ENCODE measurements at regions not wholly inside any gene's neighbourhood (a gene's known extent, or its start where the extent isn't known, plus 50 kb on each side); places are given as distances from the start of the nearest gene placed in this dataset.

DNA sequence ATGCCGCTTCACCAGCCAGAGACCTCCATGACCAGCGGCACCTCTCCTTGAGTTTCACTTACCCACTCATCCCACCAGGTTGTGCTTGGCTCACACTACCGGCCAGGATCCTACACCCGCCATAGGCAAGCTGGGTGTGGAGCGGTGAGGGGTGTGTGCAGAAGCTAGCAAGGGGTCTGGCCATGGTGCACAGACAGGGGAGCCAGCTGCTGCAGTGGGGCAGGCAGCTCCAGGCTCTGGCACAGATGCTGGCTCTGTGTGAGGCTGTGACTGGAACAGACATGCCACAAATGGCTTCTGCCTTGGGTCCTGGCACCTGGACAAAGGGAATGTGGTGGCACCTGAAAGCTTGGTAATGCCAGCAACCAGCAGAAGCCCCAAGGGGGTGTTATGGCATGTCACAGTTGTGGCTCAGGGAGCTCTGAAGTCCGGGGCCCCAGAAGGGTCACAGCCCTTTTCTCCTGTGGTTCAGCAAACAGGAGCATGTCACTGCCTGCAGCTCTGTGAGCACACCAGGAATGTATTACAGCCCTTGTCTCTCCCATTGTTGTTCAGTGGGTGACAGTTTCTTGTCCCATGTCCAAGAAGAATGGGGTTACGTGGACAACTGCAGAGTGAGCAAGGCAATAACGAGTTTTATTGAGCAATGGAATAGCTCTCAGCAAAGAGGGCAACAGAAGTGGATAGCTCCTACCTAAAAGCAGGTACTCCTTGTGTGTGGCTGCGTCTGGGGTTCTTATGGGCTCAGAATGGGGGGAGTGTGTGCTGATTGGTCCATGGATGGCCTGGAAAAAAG is 2791.0 kb upstream of the PCDH20 start:
- no peak for DNase-seq
- H3K9me3 ChIP-seq (replicated peaks; ENCODE audit: control insufficient read depth, low read depth, low read length) = no peaks in the 10 kb centered on the region
- WGBS (ENCODE audit: insufficient coverage) = 96% methylated on average over 7 of the region's 9 CpGs

DNA sequence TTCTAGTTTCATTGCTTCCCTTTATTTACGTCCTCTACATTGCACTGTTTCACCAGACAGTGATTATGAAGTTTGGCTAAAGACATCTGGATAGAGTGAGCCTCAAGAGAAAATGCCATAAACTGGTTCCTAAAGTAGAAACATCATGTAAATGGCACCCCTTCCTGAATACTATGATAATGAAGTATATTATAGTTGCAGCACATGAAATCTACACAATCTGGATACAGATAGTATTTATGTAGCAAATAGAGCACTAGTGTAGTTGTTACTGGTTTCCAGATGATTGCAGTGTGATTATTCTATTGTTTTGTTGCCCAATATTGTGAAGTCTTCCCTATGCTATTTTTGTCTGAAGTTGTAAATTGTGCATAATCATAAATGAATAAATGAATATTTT is 2786.9 kb upstream of the PCDH20 start:
- Histone ChIP-seq H3K4me3 (ENCODE audit: low read length) (no peak overlapping the region), H3K27ac (ENCODE audit: low read length) (no peak overlapping the region), H3K4me1 (ENCODE audit: control insufficient read depth, insufficient read depth, low read length) (no peaks in the 10 kb centered on the region), H3K27me3 (ENCODE audit: control insufficient read depth, insufficient read depth, low read length) (no peaks in the 10 kb centered on the region), H3K36me3 (ENCODE audit: control insufficient read depth, insufficient read depth, low read length) (no peaks in the 10 kb centered on the region), H3K9me3 (replicated peaks; ENCODE audit: control insufficient read depth, low read depth, low read length) (no peaks in the 10 kb centered on the region)
- no peak for DNase-seq
- WGBS (ENCODE audit: insufficient coverage) = no CpG with 5 or more reads among the region's 1 CpG

More for the DNA sequence above, 2791.0 kb upstream of the PCDH20 start:
- no peaks in the 10 kb centered on the region for H3K27me3 ChIP-seq (ENCODE audit: control insufficient read depth, insufficient read depth, low read length)
- H3K4me1 ChIP-seq (ENCODE audit: control insufficient read depth, insufficient read depth, low read length) = no peaks in the 10 kb centered on the region
- H3K4me3 ChIP-seq (ENCODE audit: low read length) = no peak overlapping the region
- H3K36me3 ChIP-seq (ENCODE audit: control insufficient read depth, insufficient read depth, low read length) = no peaks in the 10 kb centered on the region
- no peak overlapping the region for H3K27ac ChIP-seq (ENCODE audit: low read length)

DNA sequence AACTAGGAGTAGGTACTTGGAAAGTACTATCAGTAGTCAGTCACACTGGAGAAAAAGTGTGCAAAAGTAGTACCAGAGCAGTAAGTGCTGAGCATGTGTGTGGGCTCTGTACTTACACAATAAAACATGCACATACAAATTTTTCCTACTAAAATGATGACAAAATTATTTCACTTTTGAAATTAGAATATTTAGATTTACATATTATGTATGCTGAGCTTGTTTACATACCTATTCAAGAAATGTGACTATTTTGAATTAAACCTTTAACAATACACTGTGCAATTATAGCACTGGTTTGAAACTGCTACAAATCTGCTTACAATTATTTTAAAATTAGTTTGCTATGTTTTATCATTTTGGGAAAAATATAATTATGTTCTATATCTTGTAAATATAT is 2781.6 kb upstream of the PCDH20 start:
- Histone ChIP-seq H3K4me3 (ENCODE audit: low read length) (no peak overlapping the region), H3K27me3 (ENCODE audit: control insufficient read depth, insufficient read depth, low read length) (no peaks in the 10 kb centered on the region), H3K36me3 (ENCODE audit: control insufficient read depth, insufficient read depth, low read length) (no peaks in the 10 kb centered on the region), H3K4me1 (ENCODE audit: control insufficient read depth, insufficient read depth, low read length) (no peaks in the 10 kb centered on the region), H3K27ac (ENCODE audit: low read length) (no peak overlapping the region), H3K9me3 (replicated peaks; ENCODE audit: control insufficient read depth, low read depth, low read length) (no peaks in the 10 kb centered on the region)
- DNase-seq = no peak

DNA sequence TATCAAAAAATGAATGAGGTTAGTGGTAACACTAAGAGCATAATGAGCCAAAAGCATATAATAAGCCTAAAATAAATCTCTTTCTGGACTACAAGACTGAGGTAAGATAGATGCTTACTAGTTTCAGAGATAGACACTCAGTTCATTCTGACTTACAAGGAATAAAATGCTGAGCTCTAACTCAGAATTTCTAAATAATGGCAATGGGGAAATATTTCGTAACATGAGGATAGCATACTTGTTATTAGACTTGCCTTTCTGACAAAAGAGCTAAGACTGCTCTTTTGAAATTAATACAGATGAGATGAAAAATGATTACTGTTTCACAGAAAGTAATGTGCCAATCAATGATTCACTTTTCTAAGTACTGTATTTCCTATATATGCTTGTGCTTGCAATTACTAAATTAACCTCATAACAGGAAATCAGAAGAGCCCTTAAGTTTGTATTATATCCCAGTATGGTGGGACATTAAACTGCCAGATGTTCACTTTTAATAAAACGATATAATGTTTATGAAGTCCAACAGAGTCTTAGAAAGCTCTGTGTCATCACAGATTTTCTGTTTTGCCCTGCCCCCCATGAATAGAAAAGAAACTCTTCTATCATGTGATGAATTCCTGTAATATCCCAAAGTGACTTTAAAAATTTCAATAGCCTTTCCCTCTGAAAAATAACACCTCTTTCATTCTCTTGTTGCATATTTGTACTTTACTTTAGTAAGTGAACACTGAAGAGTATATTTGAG is 2771.0 kb upstream of the PCDH20 start:
- no peaks in the 10 kb centered on the region for H3K36me3 ChIP-seq (ENCODE audit: control insufficient read depth, insufficient read depth, low read length)
- H3K27me3 ChIP-seq (ENCODE audit: control insufficient read depth, insufficient read depth, low read length) = no peaks in the 10 kb centered on the region
- WGBS (ENCODE audit: insufficient coverage) = no CpG with 5 or more reads among the region's 2 CpGs
- DNase-seq = peak; percentile 65
- H3K4me3 ChIP-seq (ENCODE audit: low read length) = no peak overlapping the region
- H3K9me3 ChIP-seq (replicated peaks; ENCODE audit: control insufficient read depth, low read depth, low read length) = no peaks in the 10 kb centered on the region
- no peaks in the 10 kb centered on the region for H3K4me1 ChIP-seq (ENCODE audit: control insufficient read depth, insufficient read depth, low read length)
- peak overlapping the region; percentile 17 for H3K27ac ChIP-seq (ENCODE audit: low read length)

DNA sequence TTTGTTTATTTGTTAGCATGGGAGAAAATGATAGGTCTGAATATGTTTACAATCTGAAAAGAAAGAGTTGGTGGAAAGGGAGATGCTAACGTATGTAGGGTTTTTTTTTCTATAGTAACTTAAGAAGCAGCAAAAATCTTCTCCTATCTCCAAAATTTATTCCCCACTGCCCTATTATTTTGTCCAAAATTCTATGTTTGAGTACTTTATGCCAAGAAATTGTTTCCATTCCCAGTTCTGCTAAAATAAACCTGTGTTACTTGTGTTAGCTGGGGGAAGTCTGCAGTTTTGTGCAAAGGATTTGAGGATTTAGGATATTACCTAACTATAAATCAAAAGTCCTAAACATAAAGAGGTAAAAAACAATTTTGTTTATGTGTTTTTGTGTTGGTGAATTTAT is 2770.4 kb upstream of the PCDH20 start:
- DNase-seq = peak; percentile 81
- H3K9me3 ChIP-seq (replicated peaks; ENCODE audit: control insufficient read depth, low read depth, low read length) = no peaks in the 10 kb centered on the region
- no peaks in the 10 kb centered on the region for H3K36me3 ChIP-seq (ENCODE audit: control insufficient read depth, insufficient read depth, low read length)
- H3K4me3 ChIP-seq (ENCODE audit: low read length) = no peak overlapping the region
- H3K27me3 ChIP-seq (ENCODE audit: control insufficient read depth, insufficient read depth, low read length) = no peaks in the 10 kb centered on the region
- no peak overlapping the region for H3K27ac ChIP-seq (ENCODE audit: low read length)
- no peaks in the 10 kb centered on the region for H3K4me1 ChIP-seq (ENCODE audit: control insufficient read depth, insufficient read depth, low read length)
- WGBS (ENCODE audit: insufficient coverage) = no CpG with 5 or more reads among the region's 1 CpG

DNA sequence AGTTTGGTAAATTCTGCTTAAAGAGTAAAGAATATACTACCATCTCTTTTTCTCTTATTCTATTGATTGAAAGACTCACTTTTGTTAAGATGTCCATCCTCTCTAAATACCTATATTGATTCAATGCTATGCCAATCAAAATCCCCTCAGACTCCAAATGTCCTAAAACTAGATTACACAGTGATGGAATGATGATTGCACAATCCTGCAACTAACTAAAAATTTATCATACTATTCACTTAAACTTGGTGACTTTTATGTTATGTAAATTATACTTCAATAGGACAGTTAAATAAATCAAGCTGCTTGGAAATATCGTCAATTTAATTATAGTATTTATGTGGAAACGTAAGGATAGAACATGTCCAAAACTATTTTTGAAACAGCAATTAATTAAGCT is 2765.1 kb upstream of the PCDH20 start:
- Histone ChIP-seq H3K27ac (ENCODE audit: low read length) (no peak overlapping the region), H3K27me3 (ENCODE audit: control insufficient read depth, insufficient read depth, low read length) (no peaks in the 10 kb centered on the region), H3K9me3 (replicated peaks; ENCODE audit: control insufficient read depth, low read depth, low read length) (no peaks in the 10 kb centered on the region), H3K36me3 (ENCODE audit: control insufficient read depth, insufficient read depth, low read length) (no peaks in the 10 kb centered on the region), H3K4me1 (ENCODE audit: control insufficient read depth, insufficient read depth, low read length) (no peaks in the 10 kb centered on the region), H3K4me3 (ENCODE audit: low read length) (no peak overlapping the region)
- WGBS (ENCODE audit: insufficient coverage) = no CpG with 5 or more reads among the region's 2 CpGs
- no peak for DNase-seq

DNA sequence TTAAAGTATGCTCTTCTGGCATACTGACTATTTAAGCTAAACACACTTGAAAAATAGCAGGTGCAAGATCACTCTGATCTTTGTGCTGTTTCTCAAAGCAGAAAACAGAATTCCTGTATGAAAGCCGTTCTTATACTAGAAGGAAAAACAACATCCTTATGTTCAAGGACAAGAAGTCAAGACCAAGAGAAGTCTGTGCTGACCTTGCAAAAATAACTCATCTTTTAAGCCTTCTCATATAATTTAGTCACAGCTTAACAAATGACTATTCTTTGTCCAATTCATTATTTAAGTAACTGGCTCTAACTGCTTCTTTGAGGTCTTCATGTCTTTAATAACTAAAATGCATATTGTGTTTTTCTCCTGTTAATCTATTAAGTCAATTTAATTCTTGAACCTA is 2750.2 kb upstream of the PCDH20 start:
- Histone ChIP-seq H3K9me3 (replicated peaks; ENCODE audit: control insufficient read depth, low read depth, low read length) (no peaks in the 10 kb centered on the region), H3K27me3 (ENCODE audit: control insufficient read depth, insufficient read depth, low read length) (no peaks in the 10 kb centered on the region), H3K27ac (ENCODE audit: low read length) (no peak overlapping the region), H3K4me3 (ENCODE audit: low read length) (no peak overlapping the region), H3K36me3 (ENCODE audit: control insufficient read depth, insufficient read depth, low read length) (no peaks in the 10 kb centered on the region), H3K4me1 (ENCODE audit: control insufficient read depth, insufficient read depth, low read length) (no peaks in the 10 kb centered on the region)
- no CpG with 5 or more reads among the region's 1 CpG for WGBS (ENCODE audit: insufficient coverage)
- no peak for DNase-seq

DNA sequence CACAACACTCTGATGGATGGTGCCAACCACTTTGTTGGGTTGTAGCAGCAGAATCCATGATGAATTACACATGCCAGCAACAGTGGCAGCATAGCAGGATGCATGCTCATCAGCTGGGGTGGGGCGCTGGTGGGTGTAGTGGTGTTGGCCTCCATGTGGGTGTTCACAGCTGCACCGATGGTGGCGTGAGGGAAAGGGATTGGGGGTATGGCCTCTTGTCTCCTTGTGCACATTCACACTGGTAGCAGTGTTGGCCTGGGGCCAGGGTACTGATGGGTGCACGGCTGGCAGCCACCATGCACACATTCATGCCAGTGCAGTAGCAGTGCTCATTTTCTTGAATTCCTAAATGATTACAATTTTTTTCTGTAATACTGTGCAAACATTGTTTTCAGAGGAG is 2748.8 kb upstream of the PCDH20 start:
- H3K27me3 ChIP-seq (ENCODE audit: control insufficient read depth, insufficient read depth, low read length) = no peaks in the 10 kb centered on the region
- no peaks in the 10 kb centered on the region for H3K4me1 ChIP-seq (ENCODE audit: control insufficient read depth, insufficient read depth, low read length)
- WGBS (ENCODE audit: insufficient coverage) = 100% methylated on average over 3 of the region's 4 CpGs
- H3K9me3 ChIP-seq (replicated peaks; ENCODE audit: control insufficient read depth, low read depth, low read length) = no peaks in the 10 kb centered on the region
- DNase-seq = no peak
- H3K4me3 ChIP-seq (ENCODE audit: low read length) = no peak overlapping the region
- H3K36me3 ChIP-seq (ENCODE audit: control insufficient read depth, insufficient read depth, low read length) = no peaks in the 10 kb centered on the region
- no peak overlapping the region for H3K27ac ChIP-seq (ENCODE audit: low read length)

DNA sequence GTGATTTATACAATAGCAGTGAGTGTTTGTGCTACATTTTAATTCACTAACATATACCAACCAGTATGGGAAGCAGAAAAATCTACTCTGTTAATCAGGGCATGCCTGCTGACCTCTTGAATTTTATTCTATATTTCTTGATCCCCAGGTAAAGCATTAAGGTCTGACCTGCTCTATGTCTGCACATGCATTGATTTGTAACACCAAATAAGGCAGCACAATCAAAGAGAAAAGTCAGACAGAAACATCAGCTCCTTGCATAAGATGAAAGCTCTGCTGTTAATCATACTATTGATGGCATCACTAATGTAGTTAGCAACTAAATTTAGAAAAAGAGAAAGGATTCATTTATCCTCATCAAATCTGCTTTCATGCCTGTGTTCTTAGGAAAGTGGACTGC is 2744.8 kb upstream of the PCDH20 start:
- no peaks in the 10 kb centered on the region for H3K36me3 ChIP-seq (ENCODE audit: control insufficient read depth, insufficient read depth, low read length)
- no peaks in the 10 kb centered on the region for H3K9me3 ChIP-seq (replicated peaks; ENCODE audit: control insufficient read depth, low read depth, low read length)
- DNase-seq = no peak
- H3K4me3 ChIP-seq (ENCODE audit: low read length) = no peak overlapping the region
- H3K27me3 ChIP-seq (ENCODE audit: control insufficient read depth, insufficient read depth, low read length) = no peaks in the 10 kb centered on the region
- H3K27ac ChIP-seq (ENCODE audit: low read length) = no peak overlapping the region
- no peaks in the 10 kb centered on the region for H3K4me1 ChIP-seq (ENCODE audit: control insufficient read depth, insufficient read depth, low read length)

DNA sequence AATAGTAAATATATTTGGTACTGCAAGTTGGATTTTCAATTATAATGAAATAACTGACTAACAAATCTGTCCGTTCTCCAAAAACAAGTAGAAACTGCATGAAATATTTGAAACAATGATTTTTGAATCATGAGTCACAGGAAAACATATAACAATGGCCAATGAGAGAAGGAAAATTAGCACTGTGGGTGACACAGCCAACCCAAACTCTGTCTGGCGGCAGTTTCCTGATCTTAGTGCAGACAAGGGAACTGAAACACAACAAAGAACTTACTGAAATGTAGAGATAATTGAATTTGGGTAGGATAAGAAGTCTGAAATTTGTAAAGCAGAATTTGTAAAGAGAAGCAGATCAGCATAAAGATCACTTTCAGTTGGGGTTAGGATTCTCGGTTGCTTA is 2743.3 kb upstream of the PCDH20 start:
- DNase-seq = peak; percentile 14
- no CpG with 5 or more reads among the region's 3 CpGs for WGBS (ENCODE audit: insufficient coverage)
- Histone ChIP-seq H3K4me1 (ENCODE audit: control insufficient read depth, insufficient read depth, low read length) (no peaks in the 10 kb centered on the region), H3K4me3 (ENCODE audit: low read length) (no peak overlapping the region), H3K27me3 (ENCODE audit: control insufficient read depth, insufficient read depth, low read length) (no peaks in the 10 kb centered on the region), H3K27ac (ENCODE audit: low read length) (no peak overlapping the region), H3K9me3 (replicated peaks; ENCODE audit: control insufficient read depth, low read depth, low read length) (no peaks in the 10 kb centered on the region), H3K36me3 (ENCODE audit: control insufficient read depth, insufficient read depth, low read length) (no peaks in the 10 kb centered on the region)
